K562 (cell line): ENCODE measurements at regions not wholly inside any gene's neighbourhood (a gene's known extent, or its start where the extent isn't known, plus 50 kb on each side); places are given as distances from the start of the nearest gene placed in this dataset.
A peak's percentile ranks its signal among the peaks of the same experiment; 100 is the strongest.

Experiments used
- CC2D1A ChIP-seq: fragments of 450-650 bp; IDR thresholded peaks from 2 replicates; pipeline ENCODE4 v1.6.1; 2017; ENCODE audit warnings: mild to moderate bottlenecking
- JUND ChIP-seq, 2 experiments: IDR thresholded peaks; 2 replicates in 1 of 2; 3 replicates in 1 of 2; pipeline ENCODE4 v1.6.1; 2011; ENCODE audit warnings: borderline replicate concordance in 2 of 2, low read depth in 2 of 2, low read length in 2 of 2, improper control_type of control experiment in 1 of 2, missing biosample characterization in 1 of 2, missing genetic modification characterization in 1 of 2, missing genetic modification reagents in 1 of 2
- MCM3 ChIP-seq: fragments of 450-650 bp; IDR thresholded peaks from 2 replicates; pipeline ENCODE4 v1.6.1; 2016
- NCOA2 ChIP-seq, 2 experiments: fragments of 450-650 bp; IDR thresholded peaks; 2 replicates each; pipeline ENCODE4 v1.6.1; 2018; ENCODE audit warnings: mild to moderate bottlenecking in 2 of 2, moderate library complexity in 1 of 2; ENCODE audit not compliant: partially characterized antibody in 2 of 2
- RFX5 ChIP-seq: IDR thresholded peaks from 2 replicates; pipeline ENCODE4 v1.6.1; 2011; ENCODE audit warnings: low read depth, mild to moderate bottlenecking, improper control_type of control experiment, low read length
- TF ChIP-seq, protein P1 (sequence below): IDR thresholded peaks from 3 replicates; pipeline ENCODE4 v1.6.1; 2011; ENCODE audit warnings: borderline replicate concordance, mild to moderate bottlenecking, moderate library complexity; ENCODE audit not compliant: insufficient read length; ENCODE audit errors: extremely low read depth
- TF ChIP-seq, protein P2 (sequence below): conservative IDR thresholded peaks from 2 replicates; pipeline ENCODE4 v1.6.1; 2011; ENCODE audit warnings: low read depth, mild to moderate bottlenecking, low read length; ENCODE audit not compliant: control insufficient read depth
- TF ChIP-seq, protein P3 (sequence below), 2 experiments: fragments of 450-650 bp in 1 of 2; IDR thresholded peaks; 2 replicates each; pipeline ENCODE4 v1.6.1; 2011 to 2017; ENCODE audit warnings: low read depth in 2 of 2, antibody characterized with exemption in 1 of 2, borderline replicate concordance in 1 of 2, low read length in 1 of 2, mild to moderate bottlenecking in 1 of 2, mixed read lengths in 1 of 2; ENCODE audit not compliant: control insufficient read depth in 1 of 2
- TF ChIP-seq, protein P4 (sequence below): IDR thresholded peaks from 2 replicates; pipeline ENCODE4 v1.6.1; 2014; ENCODE audit warnings: antibody characterized with exemption
- TF ChIP-seq, protein P5 (sequence below), 2 experiments: fragments of 450-650 bp; IDR thresholded peaks; 2 replicates each; pipeline ENCODE4 v1.6.1; 2018; ENCODE audit warnings: mild to moderate bottlenecking in 2 of 2, low read depth in 1 of 2; ENCODE audit not compliant: partially characterized antibody in 2 of 2

DNA sequence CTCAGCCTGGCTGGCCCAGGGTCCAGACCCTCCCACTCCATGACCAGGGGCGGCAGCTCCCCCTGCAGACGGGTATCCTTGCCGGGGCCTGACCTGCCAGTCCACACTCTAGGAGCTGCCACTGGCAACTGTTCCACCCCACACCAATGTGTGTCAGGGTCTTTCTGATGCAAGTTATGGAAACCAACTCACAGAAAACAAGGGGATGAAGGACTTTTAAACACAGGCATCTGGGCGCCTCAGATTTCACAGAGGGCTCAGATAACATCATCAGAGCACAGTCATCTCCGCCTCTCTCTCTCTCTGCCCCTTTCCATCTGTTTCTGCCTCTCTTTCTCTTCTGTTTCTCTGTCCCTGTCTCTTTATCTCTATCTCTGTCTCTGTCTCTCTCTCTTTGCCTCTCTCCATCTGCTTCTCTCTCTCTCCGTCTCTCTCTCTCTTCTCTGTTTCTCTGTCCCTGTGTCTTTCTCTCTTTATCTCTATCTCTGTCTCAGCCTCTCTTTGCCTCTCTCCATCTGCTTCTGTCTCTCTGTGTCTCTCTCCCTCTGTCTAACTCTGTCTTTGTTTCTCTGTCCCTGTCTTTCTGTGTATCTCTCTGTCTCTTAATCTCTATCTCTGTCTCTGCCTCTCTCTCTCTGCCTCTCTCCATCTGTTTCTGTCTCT is 67.4 kb upstream of the FBRSL1 start (continued):
- TF ChIP-seq, protein P1, sequence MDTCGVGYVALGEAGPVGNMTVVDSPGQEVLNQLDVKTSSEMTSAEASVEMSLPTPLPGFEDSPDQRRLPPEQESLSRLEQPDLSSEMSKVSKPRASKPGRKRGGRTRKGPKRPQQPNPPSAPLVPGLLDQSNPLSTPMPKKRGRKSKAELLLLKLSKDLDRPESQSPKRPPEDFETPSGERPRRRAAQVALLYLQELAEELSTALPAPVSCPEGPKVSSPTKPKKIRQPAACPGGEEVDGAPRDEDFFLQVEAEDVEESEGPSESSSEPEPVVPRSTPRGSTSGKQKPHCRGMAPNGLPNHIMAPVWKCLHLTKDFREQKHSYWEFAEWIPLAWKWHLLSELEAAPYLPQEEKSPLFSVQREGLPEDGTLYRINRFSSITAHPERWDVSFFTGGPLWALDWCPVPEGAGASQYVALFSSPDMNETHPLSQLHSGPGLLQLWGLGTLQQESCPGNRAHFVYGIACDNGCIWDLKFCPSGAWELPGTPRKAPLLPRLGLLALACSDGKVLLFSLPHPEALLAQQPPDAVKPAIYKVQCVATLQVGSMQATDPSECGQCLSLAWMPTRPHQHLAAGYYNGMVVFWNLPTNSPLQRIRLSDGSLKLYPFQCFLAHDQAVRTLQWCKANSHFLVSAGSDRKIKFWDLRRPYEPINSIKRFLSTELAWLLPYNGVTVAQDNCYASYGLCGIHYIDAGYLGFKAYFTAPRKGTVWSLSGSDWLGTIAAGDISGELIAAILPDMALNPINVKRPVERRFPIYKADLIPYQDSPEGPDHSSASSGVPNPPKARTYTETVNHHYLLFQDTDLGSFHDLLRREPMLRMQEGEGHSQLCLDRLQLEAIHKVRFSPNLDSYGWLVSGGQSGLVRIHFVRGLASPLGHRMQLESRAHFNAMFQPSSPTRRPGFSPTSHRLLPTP: no peak
- TF ChIP-seq, protein P2, sequence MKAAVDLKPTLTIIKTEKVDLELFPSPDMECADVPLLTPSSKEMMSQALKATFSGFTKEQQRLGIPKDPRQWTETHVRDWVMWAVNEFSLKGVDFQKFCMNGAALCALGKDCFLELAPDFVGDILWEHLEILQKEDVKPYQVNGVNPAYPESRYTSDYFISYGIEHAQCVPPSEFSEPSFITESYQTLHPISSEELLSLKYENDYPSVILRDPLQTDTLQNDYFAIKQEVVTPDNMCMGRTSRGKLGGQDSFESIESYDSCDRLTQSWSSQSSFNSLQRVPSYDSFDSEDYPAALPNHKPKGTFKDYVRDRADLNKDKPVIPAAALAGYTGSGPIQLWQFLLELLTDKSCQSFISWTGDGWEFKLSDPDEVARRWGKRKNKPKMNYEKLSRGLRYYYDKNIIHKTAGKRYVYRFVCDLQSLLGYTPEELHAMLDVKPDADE: no peak
- TF ChIP-seq CC2D1A: peak; percentile 28; the same call in 1 of the 2 replicates
- TF ChIP-seq JUND (IDR thresholded peaks at IDR 0.05; ENCODE audit: borderline replicate concordance, low read depth, low read length): peak; percentile 63; the same call in 1 of the 2 replicates
- TF ChIP-seq JUND (tag; IDR thresholded peaks at IDR 0.05; ENCODE audit: borderline replicate concordance, low read depth, low read length): peak; percentile 20; the same call in 1 of the 3 replicates
- TF ChIP-seq MCM3: no peak
- TF ChIP-seq, protein P3, sequence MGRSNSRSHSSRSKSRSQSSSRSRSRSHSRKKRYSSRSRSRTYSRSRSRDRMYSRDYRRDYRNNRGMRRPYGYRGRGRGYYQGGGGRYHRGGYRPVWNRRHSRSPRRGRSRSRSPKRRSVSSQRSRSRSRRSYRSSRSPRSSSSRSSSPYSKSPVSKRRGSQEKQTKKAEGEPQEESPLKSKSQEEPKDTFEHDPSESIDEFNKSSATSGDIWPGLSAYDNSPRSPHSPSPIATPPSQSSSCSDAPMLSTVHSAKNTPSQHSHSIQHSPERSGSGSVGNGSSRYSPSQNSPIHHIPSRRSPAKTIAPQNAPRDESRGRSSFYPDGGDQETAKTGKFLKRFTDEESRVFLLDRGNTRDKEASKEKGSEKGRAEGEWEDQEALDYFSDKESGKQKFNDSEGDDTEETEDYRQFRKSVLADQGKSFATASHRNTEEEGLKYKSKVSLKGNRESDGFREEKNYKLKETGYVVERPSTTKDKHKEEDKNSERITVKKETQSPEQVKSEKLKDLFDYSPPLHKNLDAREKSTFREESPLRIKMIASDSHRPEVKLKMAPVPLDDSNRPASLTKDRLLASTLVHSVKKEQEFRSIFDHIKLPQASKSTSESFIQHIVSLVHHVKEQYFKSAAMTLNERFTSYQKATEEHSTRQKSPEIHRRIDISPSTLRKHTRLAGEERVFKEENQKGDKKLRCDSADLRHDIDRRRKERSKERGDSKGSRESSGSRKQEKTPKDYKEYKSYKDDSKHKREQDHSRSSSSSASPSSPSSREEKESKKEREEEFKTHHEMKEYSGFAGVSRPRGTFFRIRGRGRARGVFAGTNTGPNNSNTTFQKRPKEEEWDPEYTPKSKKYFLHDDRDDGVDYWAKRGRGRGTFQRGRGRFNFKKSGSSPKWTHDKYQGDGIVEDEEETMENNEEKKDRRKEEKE (IDR thresholded peaks at IDR 0.05; ENCODE audit: borderline replicate concordance in 1 of 2, control insufficient read depth in 1 of 2, low read depth in 2 of 2, low read length in 1 of 2): no peak
- TF ChIP-seq NCOA2 (IDR thresholded peaks at IDR 0.05; ENCODE audit: partially characterized antibody in 2 of 2): no peak
- TF ChIP-seq, protein P4, sequence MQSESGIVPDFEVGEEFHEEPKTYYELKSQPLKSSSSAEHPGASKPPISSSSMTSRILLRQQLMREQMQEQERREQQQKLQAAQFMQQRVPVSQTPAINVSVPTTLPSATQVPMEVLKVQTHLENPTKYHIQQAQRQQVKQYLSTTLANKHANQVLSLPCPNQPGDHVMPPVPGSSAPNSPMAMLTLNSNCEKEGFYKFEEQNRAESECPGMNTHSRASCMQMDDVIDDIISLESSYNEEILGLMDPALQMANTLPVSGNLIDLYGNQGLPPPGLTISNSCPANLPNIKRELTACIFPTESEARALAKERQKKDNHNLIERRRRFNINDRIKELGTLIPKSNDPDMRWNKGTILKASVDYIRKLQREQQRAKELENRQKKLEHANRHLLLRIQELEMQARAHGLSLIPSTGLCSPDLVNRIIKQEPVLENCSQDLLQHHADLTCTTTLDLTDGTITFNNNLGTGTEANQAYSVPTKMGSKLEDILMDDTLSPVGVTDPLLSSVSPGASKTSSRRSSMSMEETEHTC: no peak
- TF ChIP-seq, protein P5, sequence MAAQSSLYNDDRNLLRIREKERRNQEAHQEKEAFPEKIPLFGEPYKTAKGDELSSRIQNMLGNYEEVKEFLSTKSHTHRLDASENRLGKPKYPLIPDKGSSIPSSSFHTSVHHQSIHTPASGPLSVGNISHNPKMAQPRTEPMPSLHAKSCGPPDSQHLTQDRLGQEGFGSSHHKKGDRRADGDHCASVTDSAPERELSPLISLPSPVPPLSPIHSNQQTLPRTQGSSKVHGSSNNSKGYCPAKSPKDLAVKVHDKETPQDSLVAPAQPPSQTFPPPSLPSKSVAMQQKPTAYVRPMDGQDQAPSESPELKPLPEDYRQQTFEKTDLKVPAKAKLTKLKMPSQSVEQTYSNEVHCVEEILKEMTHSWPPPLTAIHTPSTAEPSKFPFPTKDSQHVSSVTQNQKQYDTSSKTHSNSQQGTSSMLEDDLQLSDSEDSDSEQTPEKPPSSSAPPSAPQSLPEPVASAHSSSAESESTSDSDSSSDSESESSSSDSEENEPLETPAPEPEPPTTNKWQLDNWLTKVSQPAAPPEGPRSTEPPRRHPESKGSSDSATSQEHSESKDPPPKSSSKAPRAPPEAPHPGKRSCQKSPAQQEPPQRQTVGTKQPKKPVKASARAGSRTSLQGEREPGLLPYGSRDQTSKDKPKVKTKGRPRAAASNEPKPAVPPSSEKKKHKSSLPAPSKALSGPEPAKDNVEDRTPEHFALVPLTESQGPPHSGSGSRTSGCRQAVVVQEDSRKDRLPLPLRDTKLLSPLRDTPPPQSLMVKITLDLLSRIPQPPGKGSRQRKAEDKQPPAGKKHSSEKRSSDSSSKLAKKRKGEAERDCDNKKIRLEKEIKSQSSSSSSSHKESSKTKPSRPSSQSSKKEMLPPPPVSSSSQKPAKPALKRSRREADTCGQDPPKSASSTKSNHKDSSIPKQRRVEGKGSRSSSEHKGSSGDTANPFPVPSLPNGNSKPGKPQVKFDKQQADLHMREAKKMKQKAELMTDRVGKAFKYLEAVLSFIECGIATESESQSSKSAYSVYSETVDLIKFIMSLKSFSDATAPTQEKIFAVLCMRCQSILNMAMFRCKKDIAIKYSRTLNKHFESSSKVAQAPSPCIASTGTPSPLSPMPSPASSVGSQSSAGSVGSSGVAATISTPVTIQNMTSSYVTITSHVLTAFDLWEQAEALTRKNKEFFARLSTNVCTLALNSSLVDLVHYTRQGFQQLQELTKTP (IDR thresholded peaks at IDR 0.05; ENCODE audit: low read depth in 1 of 2, partially characterized antibody in 2 of 2): peak in 1 of 2 experiments; percentile 61
- no peak for TF ChIP-seq RFX5
